ENCODE measurements at regions not wholly inside any gene's neighbourhood (a gene's known extent, or its start where the extent isn't known, plus 50 kb on each side); places are given as distances from the start of the nearest gene placed in this dataset.

- Histone ChIP-seq H3K27me3 (no peaks in the 10 kb centered on the region), H3K9me3 (no peaks in the 10 kb centered on the region), H3K4me3 (no peak overlapping the region), H3K36me3 (no peaks in the 10 kb centered on the region), H3K4me1 (no peaks in the 10 kb centered on the region), H3K27ac (replicated peaks in 1 of 4) (no peak overlapping the region)
- DNase-seq (ENCODE audit: extremely low spot score) = no peak
- intact Hi-C loops (cut with DNase I) = no loop called here
- WGBS = 71% methylated on average over 4 of the region's 6 CpGs
- no peak for TF ChIP-seq EP300 (IDR thresholded peaks at IDR 0.05)
- no peak for TF ChIP-seq CTCF (IDR thresholded peaks at IDR 0.05)
- TF ChIP-seq POLR2A (IDR thresholded peaks at IDR 0.05; ENCODE audit: low read depth) = no peak
- no peak for TF ChIP-seq POLR2AphosphoS5 (IDR thresholded peaks at IDR 0.05)
Observed at GRCh38 chr13:106630650-106631049, 62.7 kb upstream of the ARGLU1 start.

GRCh38 chr13:106630162-106630561, 62.2 kb upstream of the ARGLU1 start:
- no peaks in the 10 kb centered on the region for H3K9me3 ChIP-seq
- TF ChIP-seq CTCF (IDR thresholded peaks at IDR 0.05) = no peak
- no peak for TF ChIP-seq POLR2AphosphoS5 (IDR thresholded peaks at IDR 0.05)
- no peak for TF ChIP-seq EP300 (IDR thresholded peaks at IDR 0.05)
- no peak for TF ChIP-seq POLR2A (IDR thresholded peaks at IDR 0.05; ENCODE audit: low read depth)
- H3K4me1 ChIP-seq = no peaks in the 10 kb centered on the region
- no peaks in the 10 kb centered on the region for H3K36me3 ChIP-seq
- WGBS = 78% methylated on average over 5 of the region's 5 CpGs
- H3K27me3 ChIP-seq = no peaks in the 10 kb centered on the region
- H3K27ac ChIP-seq (replicated peaks in 1 of 4) = no peak overlapping the region
- intact Hi-C loops (cut with DNase I) = no loop called here
- H3K4me3 ChIP-seq = no peak overlapping the region
- no peak for DNase-seq (ENCODE audit: extremely low spot score)

GRCh38 chr13:106628936-106629659, 61.2 kb upstream of the ARGLU1 start:
- no peak for DNase-seq (ENCODE audit: extremely low spot score)
- intact Hi-C loops (cut with DNase I) = no loop called here
- peaks cover 0 to 2% (median 0%) of the 10 kb centered on the region in 4 donors for H3K27me3 ChIP-seq
- no peaks in the 10 kb centered on the region for H3K9me3 ChIP-seq
- H3K4me1 ChIP-seq = no peaks in the 10 kb centered on the region
- TF ChIP-seq EP300 (IDR thresholded peaks at IDR 0.05) (no peak), POLR2A (IDR thresholded peaks at IDR 0.05; ENCODE audit: low read depth) (no peak), CTCF (IDR thresholded peaks at IDR 0.05) (no peak), POLR2AphosphoS5 (IDR thresholded peaks at IDR 0.05) (no peak)
- no peak overlapping the region for H3K27ac ChIP-seq (replicated peaks in 1 of 4)
- H3K4me3 ChIP-seq = no peak overlapping the region
- no peaks in the 10 kb centered on the region for H3K36me3 ChIP-seq
- 85% methylated on average over 2 of the region's 2 CpGs for WGBS

- no peak for TF ChIP-seq EP300 (IDR thresholded peaks at IDR 0.05)
- TF ChIP-seq CTCF (IDR thresholded peaks at IDR 0.05) = no peak
- TF ChIP-seq POLR2A (IDR thresholded peaks at IDR 0.05; ENCODE audit: low read depth) = no peak
- TF ChIP-seq POLR2AphosphoS5 (IDR thresholded peaks at IDR 0.05) = no peak
- no peak for DNase-seq (ENCODE audit: extremely low spot score)
- H3K27ac ChIP-seq (replicated peaks in 1 of 4) = no peak overlapping the region
- intact Hi-C loops (cut with DNase I) = no loop called here
- no peaks in the 10 kb centered on the region for H3K36me3 ChIP-seq
- no peaks in the 10 kb centered on the region for H3K4me1 ChIP-seq
- H3K4me3 ChIP-seq = no peak overlapping the region
- H3K27me3 ChIP-seq = peaks cover 0 to 3% (median 0%) of the 10 kb centered on the region in 4 donors
- H3K9me3 ChIP-seq = no peaks in the 10 kb centered on the region
Observed at GRCh38 chr13:106626473-106626872, 58.5 kb upstream of the ARGLU1 start.

- TF ChIP-seq POLR2AphosphoS5 (IDR thresholded peaks at IDR 0.05) (no peak), CTCF (IDR thresholded peaks at IDR 0.05) (no peak), EP300 (IDR thresholded peaks at IDR 0.05) (no peak), POLR2A (IDR thresholded peaks at IDR 0.05; ENCODE audit: low read depth) (no peak)
- intact Hi-C loops (cut with DNase I) = no loop called here
- DNase-seq (ENCODE audit: extremely low spot score) = no peak
- peaks cover 0 to 3% (median 0%) of the 10 kb centered on the region in 4 donors for H3K27me3 ChIP-seq
- H3K4me3 ChIP-seq = no peak overlapping the region
- no peaks in the 10 kb centered on the region for H3K9me3 ChIP-seq
- H3K36me3 ChIP-seq = no peaks in the 10 kb centered on the region
- H3K4me1 ChIP-seq = no peaks in the 10 kb centered on the region
- no peak overlapping the region for H3K27ac ChIP-seq (replicated peaks in 1 of 4)
- whole genome bisulfite sequencing = 90% methylated on average over 5 of the region's 5 CpGs
Observed at GRCh38 chr13:106625578-106625977, 57.6 kb upstream of the ARGLU1 start.
